ENCODE measurements at regions not wholly inside any gene's neighbourhood (a gene's known extent, or its start where the extent isn't known, plus 50 kb on each side); places are given as distances from the start of the nearest gene placed in this dataset.

GRCh38 chr2:236870370-236870769, 215.3 kb upstream of the COPS8 start:
- no peaks in the 10 kb centered on the region for H3K36me3 ChIP-seq (ENCODE audit: control insufficient read depth, insufficient read depth, low read length)
- H2AFZ ChIP-seq (ENCODE audit: low read depth, low read length) = no peak overlapping the region
- in situ Hi-C loops (cut with MboI) (no loop called here), intact Hi-C loops (cut with micrococcal nuclease) (no loop called here)
- H3K4me1 ChIP-seq (replicated peaks in 1 of 2; ENCODE audit: control insufficient read depth in 2 of 2, insufficient read depth in 2 of 2, low read length in 2 of 2) = no peaks in the 10 kb centered on the region
- H3K27ac ChIP-seq (ENCODE audit: extremely low read depth, low read depth, low read length) = no peak overlapping the region
- TF ChIP-seq CC2D1A (IDR thresholded peaks at IDR 0.05) (no peak), BCOR (IDR thresholded peaks at IDR 0.05) (no peak), RBM15 (IDR thresholded peaks at IDR 0.05; ENCODE audit: insufficient read depth, low read length) (no peak), GMEB1 (CRISPR knock-in tag; IDR thresholded peaks at IDR 0.05) (no peak), THRAP3 (IDR thresholded peaks at IDR 0.05; ENCODE audit: borderline replicate concordance) (no peak), SMARCE1 (IDR thresholded peaks at IDR 0.05) (no peak), ZNF707 (CRISPR knock-in tag; conservative IDR thresholded peaks at IDR 0.05) (no peak), ZNF354B (CRISPR knock-in tag; IDR thresholded peaks at IDR 0.05) (no peak), LCOR (CRISPR knock-in tag; IDR thresholded peaks at IDR 0.05) (no peak), ZNF583 (CRISPR knock-in tag; IDR thresholded peaks at IDR 0.05) (no peak), NBN (IDR thresholded peaks at IDR 0.05; ENCODE audit: low read depth) (no peak), CXXC5 (CRISPR knock-in tag; IDR thresholded peaks at IDR 0.05) (no peak)
- BruUV-seq (replicated peaks) = no TSS peak
- ChIA-PET POLR2A (no interaction called here), CTCF (ENCODE audit: low intra/inter-chr PET ratio) (no interaction called here)
- no peaks in the 10 kb centered on the region for H3K79me2 ChIP-seq (ENCODE audit: control insufficient read depth, insufficient read depth, low read length)
- H4K20me1 ChIP-seq (replicated peaks; ENCODE audit: control insufficient read depth, insufficient read depth, low read length) = no peaks in the 10 kb centered on the region
- no peak for DNase-seq (ENCODE audit: extremely low read depth in 1 of 4, low spot score in 3 of 4)
- no peak for ATAC-seq
- H3K4me2 ChIP-seq (ENCODE audit: insufficient read depth, low read length) = no peak overlapping the region
- WGBS (ENCODE audit: insufficient coverage, low coverage, missing lambda C conversion rate) = 2% methylated on average over 4 of the region's 4 CpGs
- no peak overlapping the region for H3K4me3 ChIP-seq
- no peak overlapping the region for H3K9ac ChIP-seq (ENCODE audit: insufficient read depth in 1 of 2, low read depth in 2 of 2, low read length in 2 of 2)
- no peaks in the 10 kb centered on the region for H3K27me3 ChIP-seq (ENCODE audit: control insufficient read depth in 2 of 2, insufficient read depth in 2 of 2, low read length in 2 of 2)
- H3K9me3 ChIP-seq (replicated peaks; ENCODE audit: control insufficient read depth, insufficient read depth, low read depth, low read length) = no peaks in the 10 kb centered on the region
- H3K9me1 ChIP-seq (ENCODE audit: control insufficient read depth, insufficient read depth, low read length) = no peaks in the 10 kb centered on the region
- no peak for FAIRE-seq

All from K562 (cell line).